GM19372 (cell line): ENCODE measurements at regions not wholly inside any gene's neighbourhood (a gene's known extent, or its start where the extent isn't known, plus 50 kb on each side); places are given as distances from the start of the nearest gene placed in this dataset.

ENCODE experiments used
- ATAC-seq: cut with Tn5 transposase; IDR thresholded peaks from one replicate; pipeline ENCODE4 v1.9.1; 2021; ENCODE audit warnings: mild to moderate bottlenecking, low read depth, moderate library complexity; ENCODE audit not compliant: unreplicated experiment

- ATAC-seq, result no peak
Observed at GRCh38 chr7:118013252-118014010, 140.2 kb upstream of the CTTNBP2 start.

- ATAC-seq, result no peak
Observed at GRCh38 chr7:118022546-118022945, 149.3 kb upstream of the CTTNBP2 start.

- ATAC-seq, result no peak
Observed at GRCh38 chr7:118026791-118027190, 153.6 kb upstream of the CTTNBP2 start.

- ATAC-seq, result no peak
Observed at GRCh38 chr7:118028226-118028625, 155.0 kb upstream of the CTTNBP2 start.

- ATAC-seq, result no peak
Observed at GRCh38 chr7:118029826-118030422, 154.0 kb upstream of the LSM8 start.

GRCh38 chr7:118033273-118033672 is 150.7 kb upstream of the LSM8 start:
- no peak for ATAC-seq

GRCh38 chr7:118039963-118040489 is 143.9 kb upstream of the LSM8 start:
- ATAC-seq, result peak; percentile 11

GRCh38 chr7:118040562-118040961 is 143.4 kb upstream of the LSM8 start:
- ATAC-seq, result peak; percentile 71

- no peak for ATAC-seq
Observed at GRCh38 chr7:118041251-118041878, 142.6 kb upstream of the LSM8 start.

- no peak for ATAC-seq
Observed at GRCh38 chr7:118045629-118046028, 138.3 kb upstream of the LSM8 start.

- ATAC-seq, result no peak
Observed at GRCh38 chr7:118046086-118046485, 137.9 kb upstream of the LSM8 start.

- no peak for ATAC-seq
Observed at GRCh38 chr7:118046801-118047200, 137.2 kb upstream of the LSM8 start.

- no peak for ATAC-seq
Observed at GRCh38 chr7:118052336-118052735, 131.6 kb upstream of the LSM8 start.

- ATAC-seq, result no peak
Observed at GRCh38 chr7:118053353-118053752, 130.6 kb upstream of the LSM8 start.

- no peak for ATAC-seq
Observed at GRCh38 chr7:118054529-118054928, 129.4 kb upstream of the LSM8 start.

GRCh38 chr7:118055647-118056046 is 128.3 kb upstream of the LSM8 start:
- no peak for ATAC-seq

- no peak for ATAC-seq
Observed at GRCh38 chr7:118057404-118057803, 126.6 kb upstream of the LSM8 start.

GRCh38 chr7:118059209-118059608 is 124.8 kb upstream of the LSM8 start:
- ATAC-seq, result no peak

GRCh38 chr7:118060692-118061091 is 123.3 kb upstream of the LSM8 start:
- no peak for ATAC-seq

GRCh38 chr7:118061386-118061785 is 122.6 kb upstream of the LSM8 start:
- no peak for ATAC-seq

GRCh38 chr7:118072893-118073674 is 110.9 kb upstream of the LSM8 start:
- ATAC-seq, result no peak
